Osteocyte (in vitro differentiated cells): ENCODE measurements at regions not wholly inside any gene's neighbourhood (a gene's known extent, or its start where the extent isn't known, plus 50 kb on each side); places are given as distances from the start of the nearest gene placed in this dataset.

Experiments
- DNase-seq: peaks from one replicate; pipeline ENCODE4 v3.0.0; 2021; ENCODE audit warnings: mixed read lengths; ENCODE audit not compliant: unreplicated experiment; ENCODE audit errors: extremely low spot score
- H3K27ac Mint-ChIP-seq: one replicate; pipeline ENCODE4 v1.8.0; 2021; ENCODE audit warnings: mild to moderate bottlenecking, mixed read lengths; ENCODE audit not compliant: unreplicated experiment
- H3K27me3 Mint-ChIP-seq: one replicate; pipeline ENCODE4 v1.8.0; 2021; ENCODE audit warnings: mixed read lengths; ENCODE audit not compliant: unreplicated experiment
- H3K36me3 Mint-ChIP-seq: one replicate; pipeline ENCODE4 v1.8.0; 2021; ENCODE audit warnings: mixed read lengths; ENCODE audit not compliant: unreplicated experiment
- H3K4me1 Mint-ChIP-seq: one replicate; pipeline ENCODE4 v1.8.0; 2021; ENCODE audit warnings: mixed read lengths; ENCODE audit not compliant: unreplicated experiment
- H3K4me3 Mint-ChIP-seq: one replicate; pipeline ENCODE4 v1.8.0; 2021; ENCODE audit warnings: mild to moderate bottlenecking, moderate library complexity, mixed read lengths; ENCODE audit not compliant: unreplicated experiment
- H3K9me3 Mint-ChIP-seq: one replicate; pipeline ENCODE4 v1.8.0; 2021; ENCODE audit warnings: mixed read lengths; ENCODE audit not compliant: unreplicated experiment
- TF ChIP-seq, protein P1 (sequence below): fragments of 200-600 bp; sonication (generic); IDR thresholded peaks from 2 replicates; pipeline ENCODE4 v1.5.0; 2021; ENCODE audit warnings: antibody characterized with exemption, mild to moderate bottlenecking, moderate library complexity

DNA sequence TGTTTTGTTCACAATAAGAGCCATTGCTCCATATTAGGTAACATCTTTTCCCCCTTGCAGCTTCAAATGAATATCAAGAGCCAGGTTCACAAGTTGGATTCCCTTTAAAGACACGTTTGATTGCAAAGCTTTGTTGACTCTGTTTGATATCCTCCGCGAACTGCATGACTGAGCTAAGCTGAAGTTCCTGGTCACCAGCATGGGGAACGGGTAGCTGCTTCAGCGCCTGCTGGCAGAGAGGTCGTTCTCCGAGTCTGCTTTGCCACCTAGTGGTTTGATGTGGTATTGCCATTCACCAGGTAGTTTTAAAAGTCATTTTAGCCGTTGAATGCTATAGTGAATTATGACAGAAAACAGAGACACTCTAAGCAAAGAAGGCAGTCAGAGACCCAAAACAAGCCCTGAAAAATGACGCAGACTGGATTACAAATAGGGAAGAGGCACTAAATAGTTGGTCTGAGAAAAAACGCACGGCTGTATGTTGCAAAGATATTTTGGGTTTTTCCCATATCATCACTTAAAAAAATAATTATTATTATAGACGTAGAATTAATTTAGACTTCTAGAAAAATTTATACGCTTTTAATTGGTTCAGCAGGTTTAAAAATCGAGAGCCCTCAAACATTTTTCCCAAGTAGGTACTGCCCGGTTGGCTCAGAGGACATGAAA, 193.5 kb upstream of the FMN2 start:
- Mint-ChIP-seq H3K4me1 (peaks cover 15% of the 10 kb centered on the region), H3K27ac (no peak overlapping the region), H3K9me3 (no peaks in the 10 kb centered on the region), H3K27me3 (peaks cover 45% of the 10 kb centered on the region), H3K36me3 (no peaks in the 10 kb centered on the region), H3K4me3 (no peak overlapping the region)
- TF ChIP-seq, protein P1, sequence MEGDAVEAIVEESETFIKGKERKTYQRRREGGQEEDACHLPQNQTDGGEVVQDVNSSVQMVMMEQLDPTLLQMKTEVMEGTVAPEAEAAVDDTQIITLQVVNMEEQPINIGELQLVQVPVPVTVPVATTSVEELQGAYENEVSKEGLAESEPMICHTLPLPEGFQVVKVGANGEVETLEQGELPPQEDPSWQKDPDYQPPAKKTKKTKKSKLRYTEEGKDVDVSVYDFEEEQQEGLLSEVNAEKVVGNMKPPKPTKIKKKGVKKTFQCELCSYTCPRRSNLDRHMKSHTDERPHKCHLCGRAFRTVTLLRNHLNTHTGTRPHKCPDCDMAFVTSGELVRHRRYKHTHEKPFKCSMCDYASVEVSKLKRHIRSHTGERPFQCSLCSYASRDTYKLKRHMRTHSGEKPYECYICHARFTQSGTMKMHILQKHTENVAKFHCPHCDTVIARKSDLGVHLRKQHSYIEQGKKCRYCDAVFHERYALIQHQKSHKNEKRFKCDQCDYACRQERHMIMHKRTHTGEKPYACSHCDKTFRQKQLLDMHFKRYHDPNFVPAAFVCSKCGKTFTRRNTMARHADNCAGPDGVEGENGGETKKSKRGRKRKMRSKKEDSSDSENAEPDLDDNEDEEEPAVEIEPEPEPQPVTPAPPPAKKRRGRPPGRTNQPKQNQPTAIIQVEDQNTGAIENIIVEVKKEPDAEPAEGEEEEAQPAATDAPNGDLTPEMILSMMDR, result peak; percentile 92
- peak; percentile 89 for DNase-seq

DNA sequence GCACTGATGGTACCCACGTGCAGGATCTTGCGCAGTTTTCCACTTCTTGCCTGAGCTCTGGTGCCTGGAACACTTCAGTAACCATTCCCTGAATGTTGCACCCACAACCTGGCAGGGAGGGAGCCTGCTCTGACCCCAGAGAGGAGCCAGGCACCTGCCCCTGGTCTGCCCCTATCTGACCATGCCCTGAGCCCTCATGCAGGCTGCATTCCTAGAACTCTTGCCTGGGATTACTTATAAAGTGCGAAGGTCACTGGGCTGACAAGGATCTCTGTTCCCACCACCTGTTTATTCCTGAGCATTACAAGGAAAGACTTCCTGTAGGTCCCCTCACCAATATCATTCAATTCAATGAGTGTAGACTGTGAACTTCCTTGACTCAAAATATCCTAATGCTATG, 191.9 kb upstream of the FMN2 start:
- H3K36me3 Mint-ChIP-seq, result no peaks in the 10 kb centered on the region
- no peak overlapping the region for H3K27ac Mint-ChIP-seq
- no peak overlapping the region for H3K4me3 Mint-ChIP-seq
- peaks cover 55% of the 10 kb centered on the region for H3K27me3 Mint-ChIP-seq
- TF ChIP-seq, protein P1, result no peak
- no peak for DNase-seq
- H3K9me3 Mint-ChIP-seq, result no peaks in the 10 kb centered on the region
- peaks cover 6% of the 10 kb centered on the region for H3K4me1 Mint-ChIP-seq

DNA sequence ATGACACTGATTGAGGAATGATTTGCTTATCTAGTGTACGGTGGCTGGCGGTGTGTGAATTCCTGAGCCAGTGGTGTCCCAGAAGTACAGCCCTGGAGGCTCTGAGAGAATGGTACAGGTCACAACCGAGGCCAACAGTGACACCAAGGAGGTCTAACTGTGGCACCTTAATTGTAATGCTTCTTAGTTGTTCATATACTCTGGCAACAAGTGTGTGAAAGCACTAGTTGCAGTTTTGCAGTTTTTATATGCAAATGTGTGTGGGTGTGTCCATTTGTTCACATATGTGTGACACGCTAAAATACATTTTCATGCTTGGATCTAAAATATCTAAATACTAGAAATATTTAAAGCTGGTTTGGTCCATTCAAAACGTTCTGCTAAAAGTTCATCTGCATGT, 185.3 kb upstream of the FMN2 start:
- Mint-ChIP-seq H3K9me3 (no peaks in the 10 kb centered on the region), H3K27ac (no peak overlapping the region), H3K4me1 (no peaks in the 10 kb centered on the region), H3K27me3 (peaks cover 37% of the 10 kb centered on the region), H3K36me3 (no peaks in the 10 kb centered on the region), H3K4me3 (no peak overlapping the region)
- no peak for DNase-seq
- TF ChIP-seq, protein P1, result no peak

DNA sequence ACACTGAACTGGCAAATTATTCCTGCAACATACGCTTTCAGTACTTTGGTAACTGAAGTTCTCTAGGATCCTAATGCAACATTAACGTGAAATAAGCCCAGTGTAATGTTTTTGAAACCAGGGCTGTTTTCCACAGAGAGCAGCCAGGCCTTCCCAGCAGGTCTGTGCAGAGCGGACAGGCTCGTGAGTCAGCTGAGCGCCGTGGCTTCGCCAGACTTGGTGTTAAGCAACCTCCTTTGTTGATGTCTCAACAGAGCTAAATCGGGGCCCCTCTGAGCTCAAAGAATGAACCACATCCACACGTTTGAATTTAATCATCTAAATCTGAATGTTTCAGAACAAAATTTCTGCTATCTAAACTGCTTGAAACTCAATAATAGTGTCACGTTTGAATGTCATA, 181.8 kb upstream of the FMN2 start:
- Mint-ChIP-seq H3K27me3 (peaks cover 16% of the 10 kb centered on the region), H3K9me3 (no peaks in the 10 kb centered on the region), H3K27ac (no peak overlapping the region), H3K36me3 (no peaks in the 10 kb centered on the region), H3K4me1 (peaks cover 7% of the 10 kb centered on the region), H3K4me3 (no peak overlapping the region)
- TF ChIP-seq, protein P1, result no peak
- no peak for DNase-seq

DNA sequence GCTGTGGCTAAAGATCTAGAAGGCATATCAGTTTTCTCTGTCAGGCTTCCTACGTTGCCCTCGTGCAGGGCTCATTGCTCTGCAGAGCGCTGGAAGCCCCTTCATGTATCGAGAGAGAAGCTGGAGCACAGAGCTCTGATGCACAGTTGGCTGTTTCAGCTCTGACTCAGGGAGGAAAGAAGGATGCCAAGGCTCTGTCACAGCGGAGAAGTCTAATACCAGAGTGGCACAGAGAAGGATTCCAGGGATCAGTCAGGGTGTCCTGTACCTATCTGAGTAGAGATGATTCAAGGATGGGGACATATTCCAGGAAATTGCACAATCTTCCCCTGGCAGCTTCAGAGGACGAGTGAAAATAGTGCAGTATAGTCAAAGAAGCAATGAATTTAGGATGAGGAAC, 179.2 kb upstream of the FMN2 start:
- Mint-ChIP-seq H3K27ac (no peak overlapping the region), H3K27me3 (peaks cover 14% of the 10 kb centered on the region), H3K36me3 (no peaks in the 10 kb centered on the region), H3K4me1 (peaks cover 16% of the 10 kb centered on the region), H3K9me3 (no peaks in the 10 kb centered on the region), H3K4me3 (no peak overlapping the region)
- DNase-seq, result no peak
- TF ChIP-seq, protein P1, result no peak
